ENCODE measurements at regions not wholly inside any gene's neighbourhood (a gene's known extent, or its start where the extent isn't known, plus 50 kb on each side); places are given as distances from the start of the nearest gene placed in this dataset.

DNA sequence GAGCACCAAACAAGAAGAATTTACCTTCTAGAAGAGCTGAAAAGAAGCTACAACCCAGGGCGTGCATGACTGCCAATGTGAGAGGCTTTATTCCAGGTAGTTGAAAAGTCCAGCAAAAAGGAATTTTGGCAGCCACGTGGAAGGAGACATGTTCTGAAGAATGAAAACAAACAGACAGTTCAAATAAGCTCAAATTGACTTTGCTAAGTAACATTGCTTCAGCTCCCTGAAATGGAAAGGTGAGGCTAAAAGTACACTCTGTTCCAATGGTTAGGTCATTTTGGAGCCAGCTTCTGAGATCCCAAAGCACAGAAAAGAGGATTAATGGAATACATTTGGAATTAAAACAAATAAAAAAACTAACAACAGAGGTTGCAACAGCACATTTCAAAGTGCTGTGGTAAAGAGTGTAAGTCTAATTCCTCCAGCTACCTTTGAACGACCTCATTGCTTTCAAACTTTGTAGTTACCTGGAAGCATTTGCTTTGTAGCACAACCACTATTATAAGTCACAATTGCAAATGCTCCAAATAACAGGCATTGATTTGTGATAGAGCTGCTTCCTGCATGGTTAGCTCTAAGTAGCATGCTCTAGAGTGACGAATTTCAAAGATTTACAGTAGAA lies 405.3 kb upstream of the EDA2R start:
- TF ChIP-seq, protein P1, sequence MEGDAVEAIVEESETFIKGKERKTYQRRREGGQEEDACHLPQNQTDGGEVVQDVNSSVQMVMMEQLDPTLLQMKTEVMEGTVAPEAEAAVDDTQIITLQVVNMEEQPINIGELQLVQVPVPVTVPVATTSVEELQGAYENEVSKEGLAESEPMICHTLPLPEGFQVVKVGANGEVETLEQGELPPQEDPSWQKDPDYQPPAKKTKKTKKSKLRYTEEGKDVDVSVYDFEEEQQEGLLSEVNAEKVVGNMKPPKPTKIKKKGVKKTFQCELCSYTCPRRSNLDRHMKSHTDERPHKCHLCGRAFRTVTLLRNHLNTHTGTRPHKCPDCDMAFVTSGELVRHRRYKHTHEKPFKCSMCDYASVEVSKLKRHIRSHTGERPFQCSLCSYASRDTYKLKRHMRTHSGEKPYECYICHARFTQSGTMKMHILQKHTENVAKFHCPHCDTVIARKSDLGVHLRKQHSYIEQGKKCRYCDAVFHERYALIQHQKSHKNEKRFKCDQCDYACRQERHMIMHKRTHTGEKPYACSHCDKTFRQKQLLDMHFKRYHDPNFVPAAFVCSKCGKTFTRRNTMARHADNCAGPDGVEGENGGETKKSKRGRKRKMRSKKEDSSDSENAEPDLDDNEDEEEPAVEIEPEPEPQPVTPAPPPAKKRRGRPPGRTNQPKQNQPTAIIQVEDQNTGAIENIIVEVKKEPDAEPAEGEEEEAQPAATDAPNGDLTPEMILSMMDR (IDR thresholded peaks at IDR 0.05), result no peak
- no peak for TF ChIP-seq POLR2A (IDR thresholded peaks at IDR 0.05)

Measured in body of pancreas (tissue), 4 donors.